ES-I3 (cell line): ENCODE measurements at regions not wholly inside any gene's neighbourhood (a gene's known extent, or its start where the extent isn't known, plus 50 kb on each side); places are given as distances from the start of the nearest gene placed in this dataset.

Source experiments
- H3K36me3 ChIP-seq: 2 replicates; pipeline ENCODE4 v1.6.1; 2013; ENCODE audit warnings: mild to moderate bottlenecking, low read length, control low read depth, moderate library complexity; ENCODE audit not compliant: insufficient read depth
- H3K4me1 ChIP-seq: 2 replicates; pipeline ENCODE4 v1.6.1; 2013; ENCODE audit warnings: mild to moderate bottlenecking, control low read depth, low read length; ENCODE audit not compliant: insufficient read depth
- H3K9ac ChIP-seq: 2 replicates; pipeline ENCODE4 v1.6.1; 2013; ENCODE audit warnings: low read depth, mild to moderate bottlenecking, low read length, moderate library complexity
- H3K9me3 ChIP-seq: 2 replicates; pipeline ENCODE4 v1.6.1; 2013; ENCODE audit warnings: mild to moderate bottlenecking, low read length, moderate library complexity; ENCODE audit not compliant: control insufficient read depth, insufficient read depth

- Histone ChIP-seq H3K36me3 (no peaks in the 10 kb centered on the region), H3K9ac (no peak overlapping the region), H3K4me1 (0 out of 2 replicates have a peak, but pooled peaks cover 4% of the 10 kb centered on the region), H3K9me3 (no peaks in the 10 kb centered on the region)
Measured at GRCh38 chr7:16080131-16080530, 341.2 kb downstream of the CRPPA start.

GRCh38 chr7:16079723-16080122, 341.6 kb downstream of the CRPPA start:
- H3K36me3 ChIP-seq = no peaks in the 10 kb centered on the region
- 0 out of 2 replicates have a peak, but pooled peaks cover 4% of the 10 kb centered on the region for H3K4me1 ChIP-seq
- no peak overlapping the region for H3K9ac ChIP-seq
- no peaks in the 10 kb centered on the region for H3K9me3 ChIP-seq

- Histone ChIP-seq H3K9me3 (no peaks in the 10 kb centered on the region), H3K9ac (no peak overlapping the region), H3K4me1 (0 out of 2 replicates have a peak, but pooled peaks cover under 1% of the 10 kb centered on the region), H3K36me3 (no peaks in the 10 kb centered on the region)
Measured at GRCh38 chr7:16078076-16078952, 343.0 kb downstream of the CRPPA start.

GRCh38 chr7:16071246-16071857, 350.0 kb downstream of the CRPPA start:
- Histone ChIP-seq H3K9ac (no peak overlapping the region), H3K9me3 (no peaks in the 10 kb centered on the region; the same call in 1 of the 2 replicates), H3K4me1 (peaks cover 9% of the 10 kb centered on the region; the same call in 1 of the 2 replicates), H3K36me3 (no peaks in the 10 kb centered on the region)

GRCh38 chr7:16070806-16071205, 350.5 kb downstream of the CRPPA start:
- H3K36me3 ChIP-seq = no peaks in the 10 kb centered on the region
- no peak overlapping the region for H3K9ac ChIP-seq
- H3K9me3 ChIP-seq = no peaks in the 10 kb centered on the region; the same call in 1 of the 2 replicates
- peaks cover 9% of the 10 kb centered on the region; the same call in 1 of the 2 replicates for H3K4me1 ChIP-seq

- H3K4me1 ChIP-seq = peaks cover 9% of the 10 kb centered on the region; the same call in 1 of the 2 replicates
- no peak overlapping the region; the same call in 1 of the 2 replicates for H3K9ac ChIP-seq
- no peaks in the 10 kb centered on the region; the same call in 1 of the 2 replicates for H3K9me3 ChIP-seq
- no peaks in the 10 kb centered on the region for H3K36me3 ChIP-seq
Measured at GRCh38 chr7:16069998-16070397, 351.3 kb downstream of the CRPPA start.

- Histone ChIP-seq H3K9ac (no peak overlapping the region), H3K4me1 (peaks cover 9% of the 10 kb centered on the region; the same call in 1 of the 2 replicates), H3K9me3 (no peaks in the 10 kb centered on the region; the same call in 1 of the 2 replicates), H3K36me3 (no peaks in the 10 kb centered on the region)
Measured at GRCh38 chr7:16068183-16068582, 353.2 kb downstream of the CRPPA start.

- peaks cover 9% of the 10 kb centered on the region; the same call in 1 of the 2 replicates for H3K4me1 ChIP-seq
- H3K9me3 ChIP-seq = no peaks in the 10 kb centered on the region; the same call in 1 of the 2 replicates
- H3K9ac ChIP-seq = no peak overlapping the region
- H3K36me3 ChIP-seq = no peaks in the 10 kb centered on the region
Measured at GRCh38 chr7:16067711-16068110, 353.6 kb downstream of the CRPPA start.

GRCh38 chr7:16066805-16067459, 354.4 kb downstream of the CRPPA start:
- Histone ChIP-seq H3K4me1 (peaks cover 9% of the 10 kb centered on the region; the same call in 1 of the 2 replicates), H3K9ac (no peak overlapping the region), H3K9me3 (no peaks in the 10 kb centered on the region; the same call in 1 of the 2 replicates)

GRCh38 chr7:16065939-16066338, 355.4 kb downstream of the CRPPA start:
- no peaks in the 10 kb centered on the region for H3K9me3 ChIP-seq
- H3K36me3 ChIP-seq = no peaks in the 10 kb centered on the region
- H3K9ac ChIP-seq = no peak overlapping the region
- H3K4me1 ChIP-seq = peaks cover 9% of the 10 kb centered on the region; the same call in 1 of the 2 replicates

More at GRCh38 chr7:16066805-16067459, 354.4 kb downstream of the CRPPA start:
- no peaks in the 10 kb centered on the region for H3K36me3 ChIP-seq

GRCh38 chr7:16063716-16064675, 357.3 kb downstream of the CRPPA start:
- Histone ChIP-seq H3K4me1 (peaks cover 9% of the 10 kb centered on the region; the same call in 1 of the 2 replicates), H3K9ac (no peak overlapping the region), H3K9me3 (no peaks in the 10 kb centered on the region), H3K36me3 (no peaks in the 10 kb centered on the region)

GRCh38 chr7:16063221-16063620, 358.1 kb downstream of the CRPPA start:
- Histone ChIP-seq H3K4me1 (peaks cover 9% of the 10 kb centered on the region; the same call in 1 of the 2 replicates), H3K9ac (no peak overlapping the region), H3K9me3 (no peaks in the 10 kb centered on the region), H3K36me3 (no peaks in the 10 kb centered on the region)

GRCh38 chr7:16062269-16062668, 359.1 kb downstream of the CRPPA start:
- Histone ChIP-seq H3K4me1 (peaks cover 8% of the 10 kb centered on the region; the same call in 1 of the 2 replicates), H3K36me3 (no peaks in the 10 kb centered on the region), H3K9me3 (no peaks in the 10 kb centered on the region), H3K9ac (no peak overlapping the region)
